H9 (cell line): ENCODE measurements at regions not wholly inside any gene's neighbourhood (a gene's known extent, or its start where the extent isn't known, plus 50 kb on each side); places are given as distances from the start of the nearest gene placed in this dataset.
A peak's percentile ranks its signal among the peaks of the same experiment; 100 is the strongest.

Experiments used
- DNase-seq: peaks from one replicate; pipeline ENCODE4 v3.0.0-alpha.2; 2017
- H2AFZ ChIP-seq: one replicate; pipeline ENCODE4 v1.6.1; 2013; ENCODE audit warnings: mild to moderate bottlenecking, low read length, control low read depth, moderate library complexity
- H2AK5ac ChIP-seq: 2 replicates; pipeline ENCODE4 v1.6.1; 2013; ENCODE audit warnings: low read length, control low read depth, mixed read lengths; ENCODE audit not compliant: insufficient read length
- H2BK120ac ChIP-seq: one replicate; pipeline ENCODE4 v1.6.1; 2013; ENCODE audit warnings: low read depth, mild to moderate bottlenecking, low read length, control low read depth, inconsistent platforms; ENCODE audit not compliant: poor library complexity, severe bottlenecking
- H2BK12ac ChIP-seq: 2 replicates; pipeline ENCODE4 v1.6.1; 2013; ENCODE audit warnings: low read length, control low read depth, mixed read lengths, low read depth; ENCODE audit not compliant: insufficient read length
- H2BK15ac ChIP-seq: 2 replicates; pipeline ENCODE4 v1.6.1; 2013; ENCODE audit warnings: low read depth, low read length, control low read depth
- H2BK20ac ChIP-seq: one replicate; pipeline ENCODE4 v1.6.1; 2013; ENCODE audit warnings: low read depth, mild to moderate bottlenecking, low read length, control low read depth, inconsistent platforms; ENCODE audit not compliant: poor library complexity, severe bottlenecking
- H2BK5ac ChIP-seq: 2 replicates; pipeline ENCODE4 v1.6.1; 2013; ENCODE audit warnings: low read length, control low read depth, mixed read lengths; ENCODE audit not compliant: insufficient read length
- H3K14ac ChIP-seq: 2 replicates; pipeline ENCODE4 v1.6.1; 2013; ENCODE audit warnings: low read length, control low read depth; ENCODE audit not compliant: insufficient read depth
- H3K18ac ChIP-seq: 2 replicates; pipeline ENCODE4 v1.6.1; 2013; ENCODE audit warnings: low read depth, mild to moderate bottlenecking, mixed read lengths, low read length, control low read depth; ENCODE audit not compliant: insufficient read length
- H3K23ac ChIP-seq: 2 replicates; pipeline ENCODE4 v1.6.1; 2013; ENCODE audit warnings: low read length, control low read depth, mixed read lengths, low read depth; ENCODE audit not compliant: insufficient read length
- H3K23me2 ChIP-seq: 2 replicates; pipeline ENCODE4 v1.6.1; 2013; ENCODE audit warnings: low read depth, mild to moderate bottlenecking, mixed read lengths, low read length, control low read depth; ENCODE audit not compliant: insufficient read length, poor library complexity, severe bottlenecking
- H3K27ac ChIP-seq: 2 replicates; pipeline ENCODE4 v1.5.1; 2013; ENCODE audit warnings: low read length, control low read depth, mixed read lengths, low read depth; ENCODE audit not compliant: insufficient read length
- H3K27me3 ChIP-seq: 2 replicates; pipeline ENCODE4 v1.6.1; 2013; ENCODE audit warnings: low read length, control low read depth, inconsistent platforms; ENCODE audit not compliant: insufficient read depth
- H3K4ac ChIP-seq: 2 replicates; pipeline ENCODE4 v1.6.1; 2013; ENCODE audit warnings: low read depth, mild to moderate bottlenecking, control low read depth, inconsistent platforms, low read length, moderate library complexity
- H3K4me1 ChIP-seq: 2 replicates; pipeline ENCODE4 v1.6.1; 2013; ENCODE audit warnings: low read length, control low read depth, inconsistent platforms; ENCODE audit not compliant: insufficient read depth
- H3K4me2 ChIP-seq: 2 replicates; pipeline ENCODE4 v1.6.1; 2013; ENCODE audit warnings: low read length, control low read depth, mixed read lengths; ENCODE audit not compliant: insufficient read length, insufficient read depth
- H3K56ac ChIP-seq: 2 replicates; pipeline ENCODE4 v1.6.1; 2013; ENCODE audit warnings: low read depth, mild to moderate bottlenecking, mixed read lengths, low read length, control low read depth; ENCODE audit not compliant: insufficient read length
- H3K79me1 ChIP-seq: 2 replicates; pipeline ENCODE4 v1.6.1; 2013; ENCODE audit warnings: low read depth, mild to moderate bottlenecking, moderate library complexity, low read length, control low read depth, inconsistent platforms; ENCODE audit not compliant: insufficient read depth, poor library complexity, severe bottlenecking
- H3K79me2 ChIP-seq: 2 replicates; pipeline ENCODE4 v1.6.1; 2013; ENCODE audit warnings: low read length, control low read depth, inconsistent platforms; ENCODE audit not compliant: insufficient read depth
- H3K9ac ChIP-seq: 2 replicates; pipeline ENCODE4 v1.6.1; 2013; ENCODE audit warnings: low read length, control low read depth, mixed read lengths; ENCODE audit not compliant: insufficient read length; ENCODE audit errors: extremely low read depth
- H3K9me3 ChIP-seq: one replicate; pipeline ENCODE4 v1.6.1; 2013; ENCODE audit warnings: low read depth, low read length, inconsistent platforms; ENCODE audit not compliant: control insufficient read depth
- H3T11ph ChIP-seq: one replicate; pipeline ENCODE4 v1.6.1; 2013; ENCODE audit warnings: mild to moderate bottlenecking, low read length, control low read depth, inconsistent platforms
- H4K20me1 ChIP-seq: one replicate; pipeline ENCODE4 v1.6.1; 2013; ENCODE audit not compliant: control insufficient read depth, insufficient read length, insufficient read depth
- H4K5ac ChIP-seq: 2 replicates; pipeline ENCODE4 v1.6.1; 2013; ENCODE audit warnings: low read depth, mild to moderate bottlenecking, mixed read lengths, low read length, control low read depth; ENCODE audit not compliant: insufficient read length
- H4K8ac ChIP-seq: replicated peaks from 2 replicates; pipeline ENCODE4 v1.6.1; 2013; ENCODE audit warnings: low read length, control low read depth, mixed read lengths, low read depth; ENCODE audit not compliant: insufficient read length
- H4K91ac ChIP-seq: 2 replicates; pipeline ENCODE4 v1.6.1; 2013; ENCODE audit warnings: low read depth, mild to moderate bottlenecking, moderate library complexity, mixed read lengths, low read length, control low read depth; ENCODE audit not compliant: insufficient read length
- H3K27ac Mint-ChIP-seq, 3 experiments: 2 replicates in 2 of 3; 3 replicates in 1 of 3; pipeline ENCODE4 v1.8.0; 2020 to 2021; ENCODE audit warnings: mixed read lengths in 3 of 3, mild to moderate bottlenecking in 1 of 3, moderate library complexity in 1 of 3
- H3K27me3 Mint-ChIP-seq: 2 replicates; pipeline ENCODE4 v1.8.0; 2021; ENCODE audit warnings: low read depth, mild to moderate bottlenecking, moderate library complexity, mixed read lengths
- H3K36me3 Mint-ChIP-seq, 3 experiments: 2 replicates in 2 of 3; 3 replicates in 1 of 3; pipeline ENCODE4 v1.8.0; 2020 to 2021; ENCODE audit warnings: low read depth in 3 of 3, mixed read lengths in 3 of 3; ENCODE audit not compliant: insufficient read depth in 1 of 3
- H3K4me1 Mint-ChIP-seq, 2 experiments: 2 replicates each; pipeline ENCODE4 v1.8.0; 2020; ENCODE audit warnings: mixed read lengths in 2 of 2
- H3K4me3 Mint-ChIP-seq, 2 experiments: 2 replicates in 1 of 2; 3 replicates in 1 of 2; pipeline ENCODE4 v1.8.0; 2020 to 2021; ENCODE audit warnings: mild to moderate bottlenecking in 2 of 2, mixed read lengths in 2 of 2, moderate library complexity in 1 of 2
- H3K9me3 Mint-ChIP-seq, 2 experiments: 2 replicates in 1 of 2; 3 replicates in 1 of 2; pipeline ENCODE4 v1.8.0; 2020; ENCODE audit warnings: mild to moderate bottlenecking in 2 of 2, mixed read lengths in 2 of 2, moderate library complexity in 1 of 2
- CTCF ChIP-seq: fragments of 200-600 bp; sonication (generic); conservative IDR thresholded peaks from 3 replicates; pipeline ENCODE4 v1.8.0; 2021; ENCODE audit warnings: antibody characterized with exemption, mild to moderate bottlenecking
- WGBS: extraction: QIAGEN DNeasy Blood & Tissue Kit; methylation state at CpG from one replicate; pipeline ENCODE4 v1.1.7; 2013; ENCODE audit warnings: missing lambda C conversion rate, low lambda C conversion rate, mixed read lengths; ENCODE audit not compliant: insufficient read length; ENCODE audit errors: extremely low coverage; 5-methylcytosine and 5-hydroxymethylcytosine counted together

- H2AFZ ChIP-seq = no peak overlapping the region
- no peak overlapping the region for H2BK20ac ChIP-seq
- no peaks in the 10 kb centered on the region for H3K79me2 ChIP-seq
- H2AK5ac ChIP-seq = no peak overlapping the region
- no peak overlapping the region for H3K4me2 ChIP-seq
- Mint-ChIP-seq H3K36me3 (no peaks in the 10 kb centered on the region), H3K9me3 (no peaks in the 10 kb centered on the region), H3K4me3 (no peak overlapping the region), H3K27me3 (no peaks in the 10 kb centered on the region), H3K4me1 (peaks cover 0 to 2% of the 10 kb centered on the region in 2 experiments; a peak in 1 of 4 replicates), H3K27ac (peak overlapping the region in 2 of 3 experiments; percentile 41 to 71; a peak in 2 of 7 replicates)
- H4K20me1 ChIP-seq = no peaks in the 10 kb centered on the region
- no peak overlapping the region for H3K18ac ChIP-seq
- no peak overlapping the region for H2BK15ac ChIP-seq
- no peak overlapping the region for H3K23ac ChIP-seq
- H4K5ac ChIP-seq = no peak overlapping the region
- no peak overlapping the region; the same call in 1 of the 2 replicates for H3K14ac ChIP-seq
- TF ChIP-seq CTCF = no peak
- WGBS = no CpG with 5 or more reads among the region's 6 CpGs
- no peak overlapping the region for H2BK5ac ChIP-seq
- DNase-seq = no peak
- peak overlapping the region; percentile 38 for H4K8ac ChIP-seq
- H3K79me1 ChIP-seq = no peaks in the 10 kb centered on the region
- H3K23me2 ChIP-seq = no peaks in the 10 kb centered on the region
- H3K9me3 ChIP-seq = no peaks in the 10 kb centered on the region
- no peak overlapping the region for H3K4ac ChIP-seq
- H3T11ph ChIP-seq = no peak overlapping the region
- no peak overlapping the region for H3K56ac ChIP-seq
- H2BK12ac ChIP-seq = no peak overlapping the region
- no peaks in the 10 kb centered on the region for H3K4me1 ChIP-seq
- no peak overlapping the region for H3K27ac ChIP-seq
- H4K91ac ChIP-seq = no peak overlapping the region
- H3K27me3 ChIP-seq = no peaks in the 10 kb centered on the region
- H2BK120ac ChIP-seq = no peak overlapping the region
- H3K9ac ChIP-seq = no peak overlapping the region
These were observed 348.0 kb downstream of the GPD2 start for GRCh38 chr2:156784020-156784701.
